WTC11 (cell line): ENCODE measurements at regions not wholly inside any gene's neighbourhood (a gene's known extent, or its start where the extent isn't known, plus 50 kb on each side); places are given as distances from the start of the nearest gene placed in this dataset.

ENCODE experiments used
- KAT7 ChIP-seq: sonication (generic); formaldehyde crosslinking; IDR thresholded peaks from 2 replicates; pipeline ENCODE4 v1.8.1; 2023; ENCODE audit warnings: missing genetic modification reagents, mild to moderate bottlenecking, borderline replicate concordance
- NFE2L1 ChIP-seq: sonication (generic); formaldehyde crosslinking; IDR thresholded peaks from 2 replicates; pipeline ENCODE4 v1.8.1; 2023; ENCODE audit warnings: missing genetic modification reagents
- ZBTB21 ChIP-seq: sonication (generic); formaldehyde crosslinking; IDR thresholded peaks from 2 replicates; pipeline ENCODE4 v1.8.1; 2023; ENCODE audit warnings: mild to moderate bottlenecking, missing genetic modification reagents, borderline replicate concordance
- ZNF121 ChIP-seq: sonication (generic); formaldehyde crosslinking; IDR thresholded peaks from 2 replicates; pipeline ENCODE4 v1.8.0; 2023; ENCODE audit warnings: missing genetic modification reagents
- ZNF396 ChIP-seq: fragments of 250-450 bp; sonication (Bioruptor Pico); IDR thresholded peaks from 2 replicates; pipeline ENCODE4 v1.8.0; 2021; ENCODE audit warnings: mild to moderate bottlenecking, moderate library complexity, borderline replicate concordance
- TF ChIP-seq, protein P1 (sequence below): fragments of 200-600 bp; IDR thresholded peaks from 2 replicates; pipeline ENCODE4 v1.8.0; 2022; ENCODE audit warnings: antibody characterized with exemption
- TF ChIP-seq, protein P2 (sequence below): sonication (generic); formaldehyde crosslinking; IDR thresholded peaks from 2 replicates; pipeline ENCODE4 v1.8.1; 2023; ENCODE audit warnings: mild to moderate bottlenecking, missing genetic modification reagents, moderate library complexity
- TF ChIP-seq, protein P3 (sequence below): sonication (generic); formaldehyde crosslinking; IDR thresholded peaks from 2 replicates; pipeline ENCODE4 v1.8.1; 2023; ENCODE audit warnings: mild to moderate bottlenecking, missing genetic modification reagents, borderline replicate concordance
- TF ChIP-seq, protein P4 (sequence below): sonication (generic); formaldehyde crosslinking; IDR thresholded peaks from 2 replicates; pipeline ENCODE4 v1.8.1; 2022; ENCODE audit warnings: mild to moderate bottlenecking, moderate library complexity, missing genetic modification reagents

DNA sequence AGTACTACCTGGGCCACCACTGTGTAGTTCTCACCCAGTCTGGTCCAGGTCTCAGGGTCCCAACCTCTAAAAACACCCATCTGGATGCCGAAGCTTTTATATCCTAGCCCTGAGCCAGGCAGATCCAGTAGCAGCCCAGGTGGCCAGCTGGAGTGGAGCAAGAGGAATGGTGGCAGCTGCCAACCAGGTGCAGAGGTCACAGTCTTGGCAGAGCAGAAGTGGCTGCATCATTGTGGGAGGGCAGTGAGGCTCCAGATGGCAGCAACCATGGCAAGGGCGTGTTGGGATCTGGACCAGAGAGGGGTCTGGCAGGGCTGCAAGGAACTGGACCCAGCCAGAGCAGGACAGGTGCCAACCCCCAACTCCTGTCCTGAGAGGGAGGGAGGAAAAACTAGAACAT lies 72.2 kb upstream of the AGAP1 start:
- TF ChIP-seq ZNF396, result no peak
- TF ChIP-seq, protein P1, sequence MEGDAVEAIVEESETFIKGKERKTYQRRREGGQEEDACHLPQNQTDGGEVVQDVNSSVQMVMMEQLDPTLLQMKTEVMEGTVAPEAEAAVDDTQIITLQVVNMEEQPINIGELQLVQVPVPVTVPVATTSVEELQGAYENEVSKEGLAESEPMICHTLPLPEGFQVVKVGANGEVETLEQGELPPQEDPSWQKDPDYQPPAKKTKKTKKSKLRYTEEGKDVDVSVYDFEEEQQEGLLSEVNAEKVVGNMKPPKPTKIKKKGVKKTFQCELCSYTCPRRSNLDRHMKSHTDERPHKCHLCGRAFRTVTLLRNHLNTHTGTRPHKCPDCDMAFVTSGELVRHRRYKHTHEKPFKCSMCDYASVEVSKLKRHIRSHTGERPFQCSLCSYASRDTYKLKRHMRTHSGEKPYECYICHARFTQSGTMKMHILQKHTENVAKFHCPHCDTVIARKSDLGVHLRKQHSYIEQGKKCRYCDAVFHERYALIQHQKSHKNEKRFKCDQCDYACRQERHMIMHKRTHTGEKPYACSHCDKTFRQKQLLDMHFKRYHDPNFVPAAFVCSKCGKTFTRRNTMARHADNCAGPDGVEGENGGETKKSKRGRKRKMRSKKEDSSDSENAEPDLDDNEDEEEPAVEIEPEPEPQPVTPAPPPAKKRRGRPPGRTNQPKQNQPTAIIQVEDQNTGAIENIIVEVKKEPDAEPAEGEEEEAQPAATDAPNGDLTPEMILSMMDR, result no peak
- TF ChIP-seq, protein P2, sequence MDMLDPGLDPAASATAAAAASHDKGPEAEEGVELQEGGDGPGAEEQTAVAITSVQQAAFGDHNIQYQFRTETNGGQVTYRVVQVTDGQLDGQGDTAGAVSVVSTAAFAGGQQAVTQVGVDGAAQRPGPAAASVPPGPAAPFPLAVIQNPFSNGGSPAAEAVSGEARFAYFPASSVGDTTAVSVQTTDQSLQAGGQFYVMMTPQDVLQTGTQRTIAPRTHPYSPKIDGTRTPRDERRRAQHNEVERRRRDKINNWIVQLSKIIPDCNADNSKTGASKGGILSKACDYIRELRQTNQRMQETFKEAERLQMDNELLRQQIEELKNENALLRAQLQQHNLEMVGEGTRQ (CRISPR knock-in tag), result no peak
- no peak for TF ChIP-seq NFE2L1 (CRISPR knock-in tag)
- no peak for TF ChIP-seq ZNF121
- TF ChIP-seq, protein P3, sequence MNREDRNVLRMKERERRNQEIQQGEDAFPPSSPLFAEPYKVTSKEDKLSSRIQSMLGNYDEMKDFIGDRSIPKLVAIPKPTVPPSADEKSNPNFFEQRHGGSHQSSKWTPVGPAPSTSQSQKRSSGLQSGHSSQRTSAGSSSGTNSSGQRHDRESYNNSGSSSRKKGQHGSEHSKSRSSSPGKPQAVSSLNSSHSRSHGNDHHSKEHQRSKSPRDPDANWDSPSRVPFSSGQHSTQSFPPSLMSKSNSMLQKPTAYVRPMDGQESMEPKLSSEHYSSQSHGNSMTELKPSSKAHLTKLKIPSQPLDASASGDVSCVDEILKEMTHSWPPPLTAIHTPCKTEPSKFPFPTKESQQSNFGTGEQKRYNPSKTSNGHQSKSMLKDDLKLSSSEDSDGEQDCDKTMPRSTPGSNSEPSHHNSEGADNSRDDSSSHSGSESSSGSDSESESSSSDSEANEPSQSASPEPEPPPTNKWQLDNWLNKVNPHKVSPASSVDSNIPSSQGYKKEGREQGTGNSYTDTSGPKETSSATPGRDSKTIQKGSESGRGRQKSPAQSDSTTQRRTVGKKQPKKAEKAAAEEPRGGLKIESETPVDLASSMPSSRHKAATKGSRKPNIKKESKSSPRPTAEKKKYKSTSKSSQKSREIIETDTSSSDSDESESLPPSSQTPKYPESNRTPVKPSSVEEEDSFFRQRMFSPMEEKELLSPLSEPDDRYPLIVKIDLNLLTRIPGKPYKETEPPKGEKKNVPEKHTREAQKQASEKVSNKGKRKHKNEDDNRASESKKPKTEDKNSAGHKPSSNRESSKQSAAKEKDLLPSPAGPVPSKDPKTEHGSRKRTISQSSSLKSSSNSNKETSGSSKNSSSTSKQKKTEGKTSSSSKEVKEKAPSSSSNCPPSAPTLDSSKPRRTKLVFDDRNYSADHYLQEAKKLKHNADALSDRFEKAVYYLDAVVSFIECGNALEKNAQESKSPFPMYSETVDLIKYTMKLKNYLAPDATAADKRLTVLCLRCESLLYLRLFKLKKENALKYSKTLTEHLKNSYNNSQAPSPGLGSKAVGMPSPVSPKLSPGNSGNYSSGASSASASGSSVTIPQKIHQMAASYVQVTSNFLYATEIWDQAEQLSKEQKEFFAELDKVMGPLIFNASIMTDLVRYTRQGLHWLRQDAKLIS, result no peak
- TF ChIP-seq KAT7 (CRISPR knock-in tag), result no peak
- TF ChIP-seq ZBTB21 (CRISPR knock-in tag), result no peak
- TF ChIP-seq, protein P4, sequence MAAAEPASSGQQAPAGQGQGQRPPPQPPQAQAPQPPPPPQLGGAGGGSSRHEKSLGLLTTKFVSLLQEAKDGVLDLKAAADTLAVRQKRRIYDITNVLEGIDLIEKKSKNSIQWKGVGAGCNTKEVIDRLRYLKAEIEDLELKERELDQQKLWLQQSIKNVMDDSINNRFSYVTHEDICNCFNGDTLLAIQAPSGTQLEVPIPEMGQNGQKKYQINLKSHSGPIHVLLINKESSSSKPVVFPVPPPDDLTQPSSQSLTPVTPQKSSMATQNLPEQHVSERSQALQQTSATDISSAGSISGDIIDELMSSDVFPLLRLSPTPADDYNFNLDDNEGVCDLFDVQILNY (CRISPR knock-in tag), result no peak
